ENCODE measurements at regions not wholly inside any gene's neighbourhood (a gene's known extent, or its start where the extent isn't known, plus 50 kb on each side); places are given as distances from the start of the nearest gene placed in this dataset.

- FAIRE-seq = no peak
Observed at GRCh38 chr15:26477044-26477443, 295.8 kb downstream of the GABRB3 start.

DNA sequence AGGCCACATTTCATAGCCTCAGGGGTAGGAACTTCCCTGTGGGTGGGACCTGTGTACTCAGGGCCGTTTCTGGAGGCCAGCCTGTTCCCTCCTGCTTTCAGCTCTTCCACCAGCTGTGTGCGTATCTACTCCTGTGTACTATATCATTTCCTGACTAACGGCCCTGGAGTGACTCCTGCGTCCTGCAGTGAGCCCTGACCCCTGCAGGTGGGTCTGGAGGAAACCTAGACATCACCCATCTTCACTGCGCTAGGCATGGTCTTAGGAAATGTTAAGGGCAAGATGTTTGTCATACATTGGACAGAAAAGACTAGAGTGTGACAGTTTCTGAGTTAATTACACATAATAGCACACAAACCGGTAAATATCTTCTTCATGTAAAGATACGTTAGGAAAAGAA, 297.3 kb downstream of the GABRB3 start:
- FAIRE-seq = no peak

- FAIRE-seq = no peak
Observed at GRCh38 chr15:26472661-26473060, 300.2 kb downstream of the GABRB3 start.

- FAIRE-seq = no peak
Observed at GRCh38 chr15:26461847-26462608, 310.8 kb downstream of the GABRB3 start.

DNA sequence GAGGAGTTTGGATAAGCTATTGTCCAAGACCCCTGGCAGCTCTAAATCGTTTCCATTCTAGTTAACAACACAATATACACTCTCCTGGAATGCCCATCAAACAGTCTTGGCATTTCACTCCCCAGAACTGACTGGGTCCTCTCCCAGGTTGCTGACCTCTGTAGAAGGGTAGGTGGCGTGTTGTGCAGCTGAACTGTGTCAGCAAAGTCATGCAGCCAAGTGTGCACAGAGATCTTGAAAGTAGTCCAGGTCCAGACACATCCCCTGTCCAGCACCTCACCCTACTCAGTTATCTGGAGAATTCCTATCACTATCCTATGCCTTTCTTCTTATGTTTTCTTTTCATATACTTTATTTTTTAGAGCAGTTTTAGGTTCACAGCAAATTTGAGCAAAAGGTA, 312.7 kb downstream of the GABRB3 start:
- no peak for FAIRE-seq

- no peak for FAIRE-seq
Observed at GRCh38 chr15:26455828-26456227, 317.0 kb downstream of the GABRB3 start.

DNA sequence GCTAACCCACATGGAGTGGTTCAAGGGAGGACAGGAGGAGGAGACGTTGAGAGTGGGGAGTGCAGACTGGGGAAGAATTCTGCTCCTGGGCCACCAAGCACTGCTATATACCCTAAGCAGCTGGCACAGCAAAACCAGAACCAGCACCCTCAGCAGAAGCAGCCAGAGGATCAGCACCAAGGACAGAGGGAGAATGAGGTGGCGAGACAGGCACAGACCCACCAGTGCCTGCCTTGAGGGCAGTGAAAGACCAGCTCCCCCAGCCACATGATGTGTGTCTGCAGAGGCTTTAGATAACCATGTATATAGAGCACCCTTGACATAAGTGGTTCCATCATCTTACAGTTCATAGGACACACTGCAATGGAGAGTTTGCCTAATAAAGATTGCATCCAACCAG, 319.0 kb downstream of the GABRB3 start:
- no peak for FAIRE-seq

DNA sequence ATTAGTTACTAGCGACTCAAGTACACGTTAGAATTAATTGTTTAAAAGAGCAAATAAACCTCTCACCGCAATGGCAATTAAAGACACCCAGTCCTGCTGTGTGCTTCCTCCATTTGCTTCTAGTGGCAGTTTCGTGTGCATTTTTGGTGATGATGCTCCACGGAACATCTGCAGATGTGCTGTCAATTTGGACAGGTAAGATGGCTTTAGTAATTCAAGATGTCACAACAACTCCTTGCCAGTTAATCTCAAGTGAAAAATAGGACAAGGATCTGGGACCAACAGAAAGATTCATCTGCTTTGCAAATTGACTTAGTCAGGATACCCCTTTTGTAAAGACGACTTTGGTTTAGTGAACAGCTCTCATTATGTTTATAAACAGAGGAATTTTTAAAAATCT, 320.9 kb downstream of the GABRB3 start:
- no peak for FAIRE-seq

- no peak for FAIRE-seq
Observed at GRCh38 chr15:26449291-26449690, 323.6 kb downstream of the GABRB3 start.

DNA sequence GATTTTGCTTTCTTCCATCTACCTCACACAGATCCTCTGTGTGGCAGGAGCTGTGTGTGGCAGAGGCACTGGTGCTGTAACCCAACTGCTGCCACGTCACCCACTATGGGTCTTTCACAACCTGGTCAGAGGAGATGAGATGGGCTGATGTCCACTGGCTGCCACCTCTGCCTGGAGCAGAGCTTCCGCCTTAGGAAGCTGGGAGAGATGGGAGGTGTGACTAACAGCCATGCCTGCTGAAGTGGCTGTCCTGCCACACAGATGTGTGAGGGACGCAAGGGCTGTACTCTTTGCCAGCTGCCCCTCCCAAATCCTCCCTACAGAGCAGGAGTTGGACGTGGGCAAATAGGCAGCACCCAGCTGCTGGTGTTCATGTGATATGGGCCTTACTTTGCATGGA, 329.5 kb downstream of the GABRB3 start:
- FAIRE-seq = no peak

DNA sequence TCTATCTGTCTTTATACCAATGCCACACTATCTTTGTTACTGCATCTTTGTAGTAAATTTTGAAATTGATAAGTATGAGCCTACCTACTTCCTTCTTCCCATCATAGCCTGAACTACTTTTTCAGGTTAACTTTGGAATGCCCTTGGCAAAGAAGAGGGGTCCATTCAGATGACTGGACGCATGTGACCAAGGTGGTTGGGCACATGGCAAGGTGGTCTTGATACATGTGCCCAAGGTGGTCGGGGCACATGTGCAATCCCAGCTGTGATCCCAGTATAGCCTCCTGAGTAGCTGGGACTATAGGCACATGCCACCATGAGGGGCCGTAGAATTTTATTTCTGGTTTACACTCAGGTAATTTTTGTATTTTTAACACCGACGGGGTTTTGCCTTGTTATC, 330.2 kb downstream of the GABRB3 start:
- no peak for FAIRE-seq

DNA sequence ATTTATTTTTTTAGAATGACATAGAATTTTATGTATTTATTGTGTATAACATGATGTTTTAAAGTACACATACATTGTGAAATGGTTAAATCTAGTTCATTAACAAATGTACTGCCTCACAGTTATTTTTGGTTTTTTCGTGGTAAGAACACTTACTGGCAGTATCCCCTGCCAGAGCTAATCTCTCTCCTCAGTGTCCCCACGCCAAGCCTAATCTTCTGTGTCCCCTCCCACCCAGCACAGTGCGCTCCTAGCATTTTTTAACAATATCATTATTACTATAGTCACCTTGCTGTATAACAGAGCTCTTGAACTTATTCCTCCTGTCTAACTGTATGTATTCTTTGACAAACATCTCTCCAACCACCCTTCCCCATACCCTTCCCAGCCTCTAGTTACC, 333.2 kb downstream of the GABRB3 start:
- no peak for FAIRE-seq

- FAIRE-seq = no peak
Observed at GRCh38 chr15:26438718-26439117, 334.1 kb downstream of the GABRB3 start.

GRCh38 chr15:26438316-26438715, 334.6 kb downstream of the GABRB3 start:
- no peak for FAIRE-seq

DNA sequence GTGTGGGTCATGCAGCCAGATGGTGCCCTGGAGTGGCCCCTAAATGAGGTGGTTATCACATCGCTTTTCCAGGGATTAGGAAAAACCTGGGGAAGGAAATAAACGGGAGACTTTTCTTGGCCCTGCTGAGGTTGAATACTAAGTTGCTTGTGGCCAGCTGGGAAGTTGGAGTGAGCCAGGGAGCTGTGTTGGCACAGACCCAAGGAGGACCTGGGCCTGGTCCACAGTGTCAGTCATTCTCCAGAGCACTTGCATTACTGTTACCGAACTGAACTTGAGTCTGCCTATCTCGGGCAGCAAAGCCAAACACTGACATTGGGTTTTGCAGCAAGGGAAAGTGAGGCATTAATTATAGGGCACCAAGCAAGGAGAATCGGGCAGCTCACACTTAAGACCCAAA, 339.0 kb downstream of the GABRB3 start:
- no peak for FAIRE-seq

DNA sequence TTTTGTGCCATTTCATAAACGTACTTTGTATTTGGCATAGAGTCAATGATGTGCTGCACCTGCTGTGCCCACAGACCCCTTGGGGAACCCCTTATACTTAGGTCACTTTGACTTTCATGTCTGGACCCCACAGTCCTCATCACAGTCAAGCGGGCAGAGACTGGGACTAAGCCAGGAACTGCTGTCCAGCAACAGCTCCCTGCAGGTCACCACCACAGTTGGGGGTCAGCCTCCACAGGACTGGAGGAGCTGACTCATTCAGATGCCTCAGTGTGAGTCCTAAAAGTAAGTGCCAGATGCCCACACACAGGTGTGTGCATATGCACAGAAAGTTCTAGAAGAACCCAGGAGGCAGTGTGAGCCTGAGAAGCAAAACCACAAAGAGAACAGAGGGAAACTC, 339.8 kb downstream of the GABRB3 start:
- no peak for FAIRE-seq

DNA sequence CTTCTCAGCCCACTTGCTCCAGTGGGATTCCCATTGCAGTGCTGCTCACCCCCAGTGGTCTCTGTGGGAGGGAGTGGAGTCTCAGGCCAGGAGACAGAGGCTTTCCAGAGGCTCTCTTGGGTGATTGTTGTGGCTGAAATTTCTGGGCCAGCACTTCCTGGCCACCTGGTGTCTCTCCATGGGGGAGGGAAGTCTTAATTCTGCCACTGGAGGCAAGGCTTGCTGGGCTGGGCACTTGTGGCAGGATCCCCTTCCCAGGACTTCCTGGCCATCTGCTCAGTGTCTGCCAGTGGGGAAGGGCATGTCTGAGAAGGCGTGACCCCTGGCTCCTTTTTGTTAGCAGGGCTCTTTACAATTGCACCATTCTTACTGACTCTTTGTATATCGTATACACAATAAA, 351.8 kb downstream of the GABRB3 start:
- FAIRE-seq = no peak

DNA sequence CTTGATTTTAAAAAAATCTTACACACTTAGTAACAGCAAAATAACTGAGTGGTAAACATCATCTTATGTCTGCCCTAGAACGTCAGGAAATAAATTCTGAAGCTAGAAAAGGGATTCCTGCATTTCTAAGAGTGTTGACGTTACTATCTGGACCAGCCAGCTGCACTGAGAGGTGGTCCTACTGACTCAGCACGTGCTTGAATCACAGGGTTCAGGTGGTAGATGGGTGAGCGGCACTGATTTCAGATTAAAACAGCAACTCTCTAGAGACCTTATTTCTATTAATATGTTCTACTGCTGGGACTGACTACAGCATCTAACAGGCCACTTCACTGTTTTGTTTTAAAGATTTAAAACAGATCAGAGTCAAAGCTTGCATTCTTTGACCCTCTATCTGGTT, 377.2 kb downstream of the GABRB3 start:
- no peak for FAIRE-seq

GRCh38 chr15:26394801-26395200, 378.1 kb downstream of the GABRB3 start:
- FAIRE-seq = no peak

DNA sequence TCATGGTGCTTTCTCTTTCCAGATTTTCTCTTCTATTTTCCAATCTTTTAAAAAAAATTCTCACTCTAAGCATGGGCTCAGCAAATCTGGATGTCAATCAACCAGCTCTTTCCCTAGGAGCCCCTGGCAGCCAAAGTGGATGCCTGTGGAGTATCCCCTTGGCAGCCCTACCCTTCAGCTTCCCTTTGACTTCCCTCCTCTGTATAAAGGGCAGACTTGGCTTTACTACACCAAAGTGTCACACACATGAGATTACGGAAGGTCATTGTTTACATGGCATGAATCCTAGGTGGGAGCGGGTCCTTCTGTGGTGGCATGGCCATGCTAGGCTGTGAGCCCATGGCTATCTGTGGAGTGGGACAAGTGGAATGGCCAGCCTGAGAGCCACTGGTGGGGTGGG, 379.9 kb downstream of the GABRB3 start:
- FAIRE-seq = no peak

- no peak for FAIRE-seq
Observed at GRCh38 chr15:26391567-26392194, 381.2 kb downstream of the GABRB3 start.

DNA sequence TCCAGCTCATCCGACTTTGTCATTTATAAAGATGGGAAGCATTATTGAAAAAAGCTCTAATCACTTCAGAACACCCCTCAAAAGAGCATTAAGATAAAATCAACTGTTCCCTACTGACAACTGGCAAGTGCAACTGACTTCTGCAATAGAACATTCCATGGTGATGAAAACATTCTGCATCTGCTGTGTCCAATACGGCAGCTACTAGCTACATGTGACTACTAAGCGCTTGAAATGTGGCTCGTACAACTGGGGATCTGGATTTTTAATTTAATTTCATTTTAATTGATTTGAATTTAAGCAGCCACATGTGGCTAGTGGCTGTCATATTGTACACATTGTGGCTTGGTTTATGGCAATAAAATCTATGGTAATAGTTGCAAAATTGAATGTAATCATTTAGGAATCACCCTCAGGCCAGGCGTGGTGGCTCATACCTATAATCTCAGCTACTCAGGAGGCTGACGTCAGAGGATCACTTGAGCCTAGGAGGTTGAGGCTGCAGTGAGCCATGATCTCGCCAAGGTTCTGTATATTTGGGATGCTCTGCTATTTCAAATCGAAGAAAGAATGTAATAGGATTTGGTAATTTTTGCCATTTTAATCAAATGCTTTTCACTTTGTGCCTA, 390.3 kb downstream of the GABRB3 start:
- no peak for FAIRE-seq

DNA sequence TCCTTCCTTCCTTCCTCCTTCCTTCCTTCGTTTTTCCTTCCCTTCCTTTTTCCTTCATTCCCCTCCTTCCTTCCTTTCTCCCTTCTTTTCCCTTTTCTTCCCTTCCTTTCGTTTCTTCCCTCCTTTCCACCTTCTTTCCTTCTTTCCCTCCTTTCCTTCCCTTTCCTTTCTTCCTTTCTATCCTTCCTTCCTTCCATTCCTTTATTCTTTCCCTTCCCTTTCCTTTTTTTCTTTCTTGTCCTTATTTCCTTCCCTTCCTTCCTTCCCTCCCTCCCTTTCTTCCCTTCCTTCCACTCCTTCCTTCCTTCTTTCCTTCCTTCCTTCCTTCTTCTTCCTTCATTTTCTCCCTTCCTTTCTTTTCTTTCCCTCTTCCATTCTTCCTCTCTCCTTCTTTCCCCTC, 394.6 kb downstream of the GABRB3 start:
- no peak for FAIRE-seq

GRCh38 chr15:26376243-26376642, 396.6 kb downstream of the GABRB3 start:
- no peak for FAIRE-seq
